ENCODE measurements at regions not wholly inside any gene's neighbourhood (a gene's known extent, or its start where the extent isn't known, plus 50 kb on each side); places are given as distances from the start of the nearest gene placed in this dataset.

GRCh38 chr13:19059016-19059780 lies 122.4 kb downstream of the TUBA3C start:
- DNase-seq (no peak), FAIRE-seq (no peak)
- Histone ChIP-seq H3K4me1 (ENCODE audit: control insufficient read depth in 3 of 3, insufficient read depth in 2 of 3, low read depth in 1 of 3, low read length in 2 of 3) (no peaks in the 10 kb centered on the region), H3K4me3 (ENCODE audit: low read depth in 1 of 3, low read length in 3 of 3) (no peak overlapping the region), H3K27ac (ENCODE audit: low read depth in 1 of 3, low read length in 2 of 3) (no peak overlapping the region), H3K27me3 (ENCODE audit: control insufficient read depth in 3 of 3, insufficient read depth in 3 of 3, low read length in 3 of 3) (no peaks in the 10 kb centered on the region), H3K36me3 (ENCODE audit: control insufficient read depth in 3 of 3, insufficient read depth in 2 of 3, low read depth in 1 of 3, low read length in 3 of 3) (no peaks in the 10 kb centered on the region), H3K9me3 (ENCODE audit: control insufficient read depth in 2 of 2, insufficient read depth in 1 of 2, low read depth in 1 of 2, low read length in 1 of 2) (peaks cover 2 to 81% of the 10 kb centered on the region in 2 donors)
- WGBS, 3 donors: 73 to 82% (median 77%) methylated on average over 16 of the region's 16 CpGs

- FAIRE-seq: no peak
- 81 to 88% (median 87%) methylated on average over 14 of the region's 14 CpGs for WGBS, 3 donors
- no peak for DNase-seq
Measured at GRCh38 chr13:19058566-19058965, 123.1 kb downstream of the TUBA3C start.

GRCh38 chr13:19057588-19058340 lies 123.9 kb downstream of the TUBA3C start:
- DNase-seq: no peak
- 80 to 86% (median 82%) methylated on average over 10 of the region's 10 CpGs for WGBS, 3 donors
- no peak for FAIRE-seq
- H3K36me3 ChIP-seq (ENCODE audit: control insufficient read depth in 3 of 3, insufficient read depth in 2 of 3, low read depth in 1 of 3, low read length in 3 of 3): no peaks in the 10 kb centered on the region
- no peaks in the 10 kb centered on the region for H3K4me1 ChIP-seq (ENCODE audit: control insufficient read depth in 3 of 3, insufficient read depth in 2 of 3, low read depth in 1 of 3, low read length in 2 of 3)
- peaks cover 0 to 86% of the 10 kb centered on the region in 2 donors for H3K9me3 ChIP-seq (ENCODE audit: control insufficient read depth in 2 of 2, insufficient read depth in 1 of 2, low read depth in 1 of 2, low read length in 1 of 2)
- no peak overlapping the region for H3K27ac ChIP-seq (ENCODE audit: low read depth in 1 of 3, low read length in 2 of 3)
- H3K4me3 ChIP-seq (ENCODE audit: low read depth in 1 of 3, low read length in 3 of 3): no peak overlapping the region
- no peaks in the 10 kb centered on the region for H3K27me3 ChIP-seq (ENCODE audit: control insufficient read depth in 3 of 3, insufficient read depth in 3 of 3, low read length in 3 of 3)

More at GRCh38 chr13:19058566-19058965, 123.1 kb downstream of the TUBA3C start:
- Histone ChIP-seq H3K36me3 (ENCODE audit: control insufficient read depth in 3 of 3, insufficient read depth in 2 of 3, low read depth in 1 of 3, low read length in 3 of 3) (no peaks in the 10 kb centered on the region), H3K27me3 (ENCODE audit: control insufficient read depth in 3 of 3, insufficient read depth in 3 of 3, low read length in 3 of 3) (no peaks in the 10 kb centered on the region), H3K9me3 (ENCODE audit: control insufficient read depth in 2 of 2, insufficient read depth in 1 of 2, low read depth in 1 of 2, low read length in 1 of 2) (peaks cover 2 to 84% of the 10 kb centered on the region in 2 donors), H3K4me1 (ENCODE audit: control insufficient read depth in 3 of 3, insufficient read depth in 2 of 3, low read depth in 1 of 3, low read length in 2 of 3) (no peaks in the 10 kb centered on the region), H3K4me3 (ENCODE audit: low read depth in 1 of 3, low read length in 3 of 3) (no peak overlapping the region), H3K27ac (ENCODE audit: low read depth in 1 of 3, low read length in 2 of 3) (no peak overlapping the region)

GRCh38 chr13:19056984-19057490 lies 124.6 kb downstream of the TUBA3C start:
- Histone ChIP-seq H3K27ac (ENCODE audit: low read depth in 1 of 3, low read length in 2 of 3) (no peak overlapping the region), H3K36me3 (ENCODE audit: control insufficient read depth in 3 of 3, insufficient read depth in 2 of 3, low read depth in 1 of 3, low read length in 3 of 3) (no peaks in the 10 kb centered on the region), H3K27me3 (ENCODE audit: control insufficient read depth in 3 of 3, insufficient read depth in 3 of 3, low read length in 3 of 3) (no peaks in the 10 kb centered on the region), H3K4me3 (ENCODE audit: low read depth in 1 of 3, low read length in 3 of 3) (no peak overlapping the region), H3K4me1 (ENCODE audit: control insufficient read depth in 3 of 3, insufficient read depth in 2 of 3, low read depth in 1 of 3, low read length in 2 of 3) (no peaks in the 10 kb centered on the region), H3K9me3 (ENCODE audit: control insufficient read depth in 2 of 2, insufficient read depth in 1 of 2, low read depth in 1 of 2, low read length in 1 of 2) (peaks cover 0 to 80% of the 10 kb centered on the region in 2 donors)
- DNase-seq: no peak
- FAIRE-seq: no peak
- 81 to 84% (median 83%) methylated on average over 12 of the region's 12 CpGs for whole genome bisulfite sequencing, 3 donors

DNA sequence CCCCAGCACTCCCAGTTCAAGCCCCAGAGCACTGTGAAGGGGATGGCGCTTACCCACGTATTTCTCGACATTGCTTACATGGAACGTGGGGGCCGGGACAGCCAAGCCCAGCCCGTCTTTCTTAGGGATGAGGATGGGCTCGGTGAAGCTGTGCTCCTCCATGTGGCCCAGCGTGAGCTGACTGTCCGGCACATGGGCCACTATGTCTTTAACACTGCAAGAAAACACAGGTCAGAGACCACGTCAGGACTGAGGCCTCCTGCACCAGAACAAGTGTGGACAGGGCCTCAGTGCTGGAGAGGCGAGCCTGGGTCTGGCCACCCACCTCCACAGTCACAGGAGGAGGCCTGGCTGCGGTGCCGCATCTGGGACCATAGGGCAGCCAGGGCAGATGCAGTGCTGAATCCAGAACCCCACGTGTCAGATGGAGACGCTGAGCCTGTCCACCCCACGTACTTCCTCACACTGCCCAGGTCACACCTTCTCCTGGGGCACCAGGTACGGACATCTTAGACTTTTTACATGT lies 125.2 kb downstream of the TUBA3C start:
- no peaks in the 10 kb centered on the region for H3K36me3 ChIP-seq (ENCODE audit: control insufficient read depth in 3 of 3, insufficient read depth in 2 of 3, low read depth in 1 of 3, low read length in 3 of 3)
- FAIRE-seq (no peak), DNase-seq (no peak)
- H3K9me3 ChIP-seq (ENCODE audit: control insufficient read depth in 2 of 2, insufficient read depth in 1 of 2, low read depth in 1 of 2, low read length in 1 of 2): peaks cover 0 to 79% of the 10 kb centered on the region in 2 donors
- H3K27me3 ChIP-seq (ENCODE audit: control insufficient read depth in 3 of 3, insufficient read depth in 3 of 3, low read length in 3 of 3): no peaks in the 10 kb centered on the region
- 84 to 87% (median 87%) methylated on average over 17 of the region's 17 CpGs for WGBS, 3 donors
- H3K4me1 ChIP-seq (ENCODE audit: control insufficient read depth in 3 of 3, insufficient read depth in 2 of 3, low read depth in 1 of 3, low read length in 2 of 3): no peaks in the 10 kb centered on the region
- H3K4me3 ChIP-seq (ENCODE audit: low read depth in 1 of 3, low read length in 3 of 3): no peak overlapping the region
- H3K27ac ChIP-seq (ENCODE audit: low read depth in 1 of 3, low read length in 2 of 3): no peak overlapping the region

- Histone ChIP-seq H3K9me3 (ENCODE audit: control insufficient read depth in 2 of 2, insufficient read depth in 1 of 2, low read depth in 1 of 2, low read length in 1 of 2) (peaks cover 0 to 79% of the 10 kb centered on the region in 2 donors), H3K27me3 (ENCODE audit: control insufficient read depth in 3 of 3, insufficient read depth in 3 of 3, low read length in 3 of 3) (no peaks in the 10 kb centered on the region), H3K4me3 (ENCODE audit: low read depth in 1 of 3, low read length in 3 of 3) (no peak overlapping the region), H3K27ac (ENCODE audit: low read depth in 1 of 3, low read length in 2 of 3) (no peak overlapping the region), H3K4me1 (ENCODE audit: control insufficient read depth in 3 of 3, insufficient read depth in 2 of 3, low read depth in 1 of 3, low read length in 2 of 3) (no peaks in the 10 kb centered on the region), H3K36me3 (ENCODE audit: control insufficient read depth in 3 of 3, insufficient read depth in 2 of 3, low read depth in 1 of 3, low read length in 3 of 3) (no peaks in the 10 kb centered on the region)
- DNase-seq: no peak
- WGBS, 3 donors: 74 to 78% (median 77%) methylated on average over 8 of the region's 8 CpGs
- FAIRE-seq: no peak
Measured at GRCh38 chr13:19055611-19056010, 126.0 kb downstream of the TUBA3C start.

DNA sequence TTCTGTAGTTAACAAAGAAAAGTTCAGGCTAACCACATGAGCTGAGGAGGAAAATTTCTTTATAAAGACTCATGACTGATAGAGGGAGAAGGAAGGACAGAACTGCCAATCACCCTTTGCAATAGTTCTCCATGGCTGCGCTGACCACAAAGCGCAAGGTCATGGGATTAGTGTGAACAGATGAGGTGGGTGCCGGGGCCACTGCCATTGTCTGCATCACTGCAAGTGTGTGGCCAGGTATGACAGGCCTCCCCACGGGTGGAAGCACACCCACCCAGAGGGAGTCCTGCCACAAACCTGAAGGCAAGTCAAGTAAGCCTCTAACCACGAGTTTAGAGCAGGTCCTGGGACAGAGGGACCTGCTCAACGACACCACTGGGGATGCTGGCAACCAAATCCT lies 128.1 kb downstream of the TUBA3C start:
- H3K27ac ChIP-seq (ENCODE audit: low read depth in 1 of 3, low read length in 2 of 3): no peak overlapping the region
- no peak overlapping the region for H3K4me3 ChIP-seq (ENCODE audit: low read depth in 1 of 3, low read length in 3 of 3)
- H3K36me3 ChIP-seq (ENCODE audit: control insufficient read depth in 3 of 3, insufficient read depth in 2 of 3, low read depth in 1 of 3, low read length in 3 of 3): no peaks in the 10 kb centered on the region
- WGBS, 3 donors: 66 to 76% (median 66%) methylated on average over 6 of the region's 6 CpGs
- H3K4me1 ChIP-seq (ENCODE audit: control insufficient read depth in 3 of 3, insufficient read depth in 2 of 3, low read depth in 1 of 3, low read length in 2 of 3): no peaks in the 10 kb centered on the region
- H3K9me3 ChIP-seq (ENCODE audit: control insufficient read depth in 2 of 2, insufficient read depth in 1 of 2, low read depth in 1 of 2, low read length in 1 of 2): peaks cover 0 to 75% of the 10 kb centered on the region in 2 donors
- no peak for FAIRE-seq
- DNase-seq: no peak
- H3K27me3 ChIP-seq (ENCODE audit: control insufficient read depth in 3 of 3, insufficient read depth in 3 of 3, low read length in 3 of 3): no peaks in the 10 kb centered on the region

- 83 to 85% (median 84%) methylated on average over 11 of the region's 11 CpGs for WGBS, 3 donors
- no peaks in the 10 kb centered on the region for H3K27me3 ChIP-seq (ENCODE audit: control insufficient read depth in 3 of 3, insufficient read depth in 3 of 3, low read length in 3 of 3)
- H3K9me3 ChIP-seq (ENCODE audit: control insufficient read depth in 2 of 2, insufficient read depth in 1 of 2, low read depth in 1 of 2, low read length in 1 of 2): peaks cover 0 to 75% of the 10 kb centered on the region in 2 donors
- FAIRE-seq: no peak
- no peaks in the 10 kb centered on the region for H3K36me3 ChIP-seq (ENCODE audit: control insufficient read depth in 3 of 3, insufficient read depth in 2 of 3, low read depth in 1 of 3, low read length in 3 of 3)
- no peaks in the 10 kb centered on the region for H3K4me1 ChIP-seq (ENCODE audit: control insufficient read depth in 3 of 3, insufficient read depth in 2 of 3, low read depth in 1 of 3, low read length in 2 of 3)
- no peak for DNase-seq
- H3K4me3 ChIP-seq (ENCODE audit: low read depth in 1 of 3, low read length in 3 of 3): no peak overlapping the region
- H3K27ac ChIP-seq (ENCODE audit: low read depth in 1 of 3, low read length in 2 of 3): no peak overlapping the region
Measured at GRCh38 chr13:19052931-19053330, 128.7 kb downstream of the TUBA3C start.

Measured in small intestine (tissue), 7 donors.